ENCODE measurements at regions not wholly inside any gene's neighbourhood (a gene's known extent, or its start where the extent isn't known, plus 50 kb on each side); places are given as distances from the start of the nearest gene placed in this dataset.

DNA sequence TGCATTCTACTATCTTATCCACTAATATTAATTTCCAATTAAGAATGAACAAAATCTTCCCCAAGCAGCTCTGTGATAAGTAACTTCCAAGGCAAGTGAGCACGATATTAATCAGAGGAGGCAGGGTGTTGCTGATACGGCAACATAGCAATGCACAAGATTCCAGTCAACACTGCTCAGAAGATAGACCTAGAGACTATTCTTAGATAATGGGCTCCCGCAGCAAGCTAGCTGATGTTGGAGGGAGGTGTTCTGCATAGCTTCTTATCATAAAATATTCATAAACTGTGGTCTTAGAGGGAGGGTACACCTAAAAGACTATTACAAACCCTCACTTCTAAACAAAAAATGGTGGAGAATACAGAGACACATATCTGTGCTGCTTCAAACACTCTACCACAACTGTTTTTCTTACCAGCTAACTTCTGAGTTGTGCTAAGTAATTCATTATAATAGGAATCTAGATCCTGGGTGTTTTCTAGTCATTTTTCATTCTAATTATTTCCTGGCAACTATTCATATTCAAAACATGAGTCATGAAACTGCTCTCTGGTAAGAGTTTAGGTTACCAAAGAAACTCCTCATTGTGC is 382.0 kb upstream of the SOX14 start:
- no CpG with 5 or more reads among the region's 3 CpGs for WGBS (ENCODE audit: insufficient coverage, insufficient read length)
- no peak for DNase-seq (ENCODE audit: low read depth, low spot score)
- Histone ChIP-seq H3K9me3 (ENCODE audit: control insufficient read depth, insufficient read depth, low read length) (no peaks in the 10 kb centered on the region), H3K4me3 (ENCODE audit: low read length) (no peak overlapping the region), H3K27me3 (ENCODE audit: control insufficient read depth, insufficient read depth, low read length) (no peaks in the 10 kb centered on the region), H3K36me3 (ENCODE audit: control insufficient read depth, insufficient read depth, low read length) (no peaks in the 10 kb centered on the region), H3K27ac (ENCODE audit: low read length) (no peak overlapping the region), H3K4me1 (ENCODE audit: control insufficient read depth, insufficient read depth, low read length) (no peaks in the 10 kb centered on the region)

DNA sequence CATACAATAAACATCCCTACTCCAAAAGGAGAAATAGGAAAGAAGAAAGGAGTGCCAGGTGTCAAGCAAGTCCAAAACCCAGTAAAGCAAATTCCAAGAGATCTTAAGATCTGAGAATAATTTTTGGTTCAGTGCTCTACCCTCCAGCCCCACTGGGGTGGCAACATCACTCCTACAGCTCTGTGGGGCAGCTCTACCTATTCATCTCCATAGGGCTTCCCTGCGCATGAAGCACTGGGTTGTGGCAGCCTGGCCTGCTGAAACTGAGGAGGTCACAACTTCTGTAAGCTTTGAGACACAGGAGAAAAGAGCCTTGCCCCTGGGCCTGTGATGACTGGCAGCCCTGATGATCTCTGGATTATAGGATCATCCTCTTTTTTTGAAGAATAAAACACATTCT is 378.2 kb upstream of the SOX14 start:
- no CpG with 5 or more reads among the region's 1 CpG for WGBS (ENCODE audit: insufficient coverage, insufficient read length)
- Histone ChIP-seq H3K9me3 (ENCODE audit: control insufficient read depth, insufficient read depth, low read length) (no peaks in the 10 kb centered on the region), H3K4me1 (ENCODE audit: control insufficient read depth, insufficient read depth, low read length) (no peaks in the 10 kb centered on the region), H3K27ac (ENCODE audit: low read length) (no peak overlapping the region), H3K27me3 (ENCODE audit: control insufficient read depth, insufficient read depth, low read length) (no peaks in the 10 kb centered on the region), H3K4me3 (ENCODE audit: low read length) (no peak overlapping the region), H3K36me3 (ENCODE audit: control insufficient read depth, insufficient read depth, low read length) (no peaks in the 10 kb centered on the region)
- no peak for DNase-seq (ENCODE audit: low read depth, low spot score)

DNA sequence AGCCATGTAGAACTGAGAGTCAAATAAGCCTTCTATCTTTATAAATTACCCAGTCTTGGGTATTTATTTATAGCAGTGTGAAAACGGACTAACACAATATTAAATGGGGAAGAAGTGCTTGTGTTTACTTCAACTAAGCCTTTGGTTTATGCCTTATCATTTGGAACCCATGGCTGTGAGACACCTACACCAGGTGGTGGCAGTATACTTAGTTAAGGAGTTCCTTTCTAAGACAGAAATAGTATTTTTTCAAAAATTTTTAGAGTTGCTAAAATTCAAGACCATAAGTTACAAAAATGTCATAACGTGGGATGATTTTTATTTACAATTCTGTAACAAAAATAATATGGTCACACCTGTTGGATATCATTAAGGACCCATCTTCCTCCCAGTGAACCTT is 354.5 kb upstream of the SOX14 start:
- no peak for DNase-seq (ENCODE audit: low read depth, low spot score)
- no peaks in the 10 kb centered on the region for H3K36me3 ChIP-seq (ENCODE audit: control insufficient read depth, insufficient read depth, low read length)
- no peak overlapping the region for H3K4me3 ChIP-seq (ENCODE audit: low read length)
- H3K27me3 ChIP-seq (ENCODE audit: control insufficient read depth, insufficient read depth, low read length) = no peaks in the 10 kb centered on the region
- H3K9me3 ChIP-seq (ENCODE audit: control insufficient read depth, insufficient read depth, low read length) = no peaks in the 10 kb centered on the region
- H3K27ac ChIP-seq (ENCODE audit: low read length) = no peak overlapping the region
- no peaks in the 10 kb centered on the region for H3K4me1 ChIP-seq (ENCODE audit: control insufficient read depth, insufficient read depth, low read length)
- WGBS (ENCODE audit: insufficient coverage, insufficient read length) = no CpG with 5 or more reads among the region's 2 CpGs

DNA sequence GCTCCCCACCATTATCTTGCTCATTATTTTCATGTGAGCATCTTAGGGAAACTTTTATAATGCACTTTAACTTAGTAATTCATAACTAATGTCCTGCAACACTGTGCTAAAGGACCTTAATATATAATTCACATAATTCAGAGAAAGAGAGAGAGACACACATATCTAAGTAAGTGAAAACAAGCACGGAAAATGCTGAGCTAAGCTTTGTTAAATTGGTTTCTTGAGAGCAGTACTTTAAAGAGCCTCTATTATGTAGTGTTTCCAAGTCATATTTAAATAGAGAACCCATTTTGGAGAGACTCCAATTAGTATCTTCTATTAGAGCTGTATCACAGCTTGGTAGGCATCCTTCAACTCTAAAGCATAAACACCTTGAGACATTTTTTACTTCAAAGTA is 354.1 kb upstream of the SOX14 start:
- WGBS (ENCODE audit: insufficient coverage, insufficient read length) = no CpG with 5 or more reads among the region's 1 CpG
- Histone ChIP-seq H3K4me1 (ENCODE audit: control insufficient read depth, insufficient read depth, low read length) (no peaks in the 10 kb centered on the region), H3K4me3 (ENCODE audit: low read length) (no peak overlapping the region), H3K27me3 (ENCODE audit: control insufficient read depth, insufficient read depth, low read length) (no peaks in the 10 kb centered on the region), H3K9me3 (ENCODE audit: control insufficient read depth, insufficient read depth, low read length) (no peaks in the 10 kb centered on the region), H3K36me3 (ENCODE audit: control insufficient read depth, insufficient read depth, low read length) (no peaks in the 10 kb centered on the region), H3K27ac (ENCODE audit: low read length) (no peak overlapping the region)
- no peak for DNase-seq (ENCODE audit: low read depth, low spot score)

DNA sequence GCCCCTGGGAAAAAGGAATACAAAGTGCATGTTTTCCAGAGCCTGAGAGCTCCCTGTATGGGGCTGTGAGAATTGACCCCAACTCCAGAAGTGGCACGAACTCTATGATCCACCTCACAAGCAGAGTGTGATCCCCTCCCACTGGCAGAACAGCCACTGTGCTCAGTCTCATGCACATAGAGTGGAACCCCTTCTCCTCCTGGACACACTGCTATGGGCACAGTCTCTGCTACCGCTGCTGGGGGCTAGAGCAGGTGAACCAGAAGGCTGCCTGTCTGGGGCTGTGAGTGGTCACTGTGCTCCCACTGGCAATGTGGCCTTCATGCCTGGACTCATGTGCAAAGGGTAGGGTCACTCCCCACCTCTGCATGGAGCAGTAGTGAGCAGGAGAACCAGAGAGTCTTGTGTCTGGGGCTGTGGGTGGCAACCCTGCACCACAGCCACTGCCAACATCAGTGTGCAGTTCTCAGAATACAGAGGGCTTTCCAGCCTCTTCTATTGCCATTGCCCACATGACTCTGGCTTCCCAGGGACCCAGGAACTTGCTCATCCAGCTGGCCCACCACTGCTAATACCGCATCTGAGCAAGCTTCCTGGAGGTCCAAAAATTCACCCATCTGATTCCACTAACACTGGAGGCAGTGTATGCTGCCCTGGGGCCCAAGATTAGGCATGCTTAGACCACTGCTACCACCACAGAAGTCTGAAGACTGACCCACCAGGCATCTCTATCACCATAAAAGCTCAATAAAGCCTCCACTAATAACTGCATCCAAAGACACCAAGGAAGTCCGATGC is 343.7 kb upstream of the SOX14 start:
- Histone ChIP-seq H3K27me3 (ENCODE audit: control insufficient read depth, insufficient read depth, low read length) (no peaks in the 10 kb centered on the region), H3K9me3 (ENCODE audit: control insufficient read depth, insufficient read depth, low read length) (no peaks in the 10 kb centered on the region), H3K36me3 (ENCODE audit: control insufficient read depth, insufficient read depth, low read length) (no peaks in the 10 kb centered on the region), H3K4me3 (ENCODE audit: low read length) (no peak overlapping the region), H3K27ac (ENCODE audit: low read length) (no peak overlapping the region), H3K4me1 (ENCODE audit: control insufficient read depth, insufficient read depth, low read length) (no peaks in the 10 kb centered on the region)
- DNase-seq (ENCODE audit: low read depth, low spot score) = no peak
- WGBS (ENCODE audit: insufficient coverage, insufficient read length) = no CpG with 5 or more reads among the region's 4 CpGs

DNA sequence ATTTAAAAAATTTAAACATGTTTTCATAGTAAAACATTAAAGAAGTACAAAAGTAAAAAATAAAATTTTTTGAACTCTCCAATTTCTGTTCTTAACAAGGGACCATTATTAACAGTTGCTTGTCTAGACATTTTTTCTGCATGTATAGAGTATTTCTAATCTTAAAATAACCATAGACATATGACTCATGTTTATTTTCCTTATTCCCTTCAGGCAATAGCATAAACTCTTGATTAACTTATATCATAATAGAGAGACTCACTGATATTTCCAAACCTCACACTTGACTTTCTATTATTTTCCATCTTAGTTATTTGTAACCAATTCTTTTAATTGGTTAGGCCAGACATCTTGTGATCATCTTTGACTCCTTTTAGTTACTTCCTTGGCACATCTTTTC is 325.6 kb upstream of the SOX14 start:
- Histone ChIP-seq H3K27me3 (ENCODE audit: control insufficient read depth, insufficient read depth, low read length) (no peaks in the 10 kb centered on the region), H3K36me3 (ENCODE audit: control insufficient read depth, insufficient read depth, low read length) (no peaks in the 10 kb centered on the region), H3K27ac (ENCODE audit: low read length) (no peak overlapping the region), H3K4me1 (ENCODE audit: control insufficient read depth, insufficient read depth, low read length) (no peaks in the 10 kb centered on the region), H3K9me3 (ENCODE audit: control insufficient read depth, insufficient read depth, low read length) (no peaks in the 10 kb centered on the region), H3K4me3 (ENCODE audit: low read length) (no peak overlapping the region)
- no peak for DNase-seq (ENCODE audit: low read depth, low spot score)

DNA sequence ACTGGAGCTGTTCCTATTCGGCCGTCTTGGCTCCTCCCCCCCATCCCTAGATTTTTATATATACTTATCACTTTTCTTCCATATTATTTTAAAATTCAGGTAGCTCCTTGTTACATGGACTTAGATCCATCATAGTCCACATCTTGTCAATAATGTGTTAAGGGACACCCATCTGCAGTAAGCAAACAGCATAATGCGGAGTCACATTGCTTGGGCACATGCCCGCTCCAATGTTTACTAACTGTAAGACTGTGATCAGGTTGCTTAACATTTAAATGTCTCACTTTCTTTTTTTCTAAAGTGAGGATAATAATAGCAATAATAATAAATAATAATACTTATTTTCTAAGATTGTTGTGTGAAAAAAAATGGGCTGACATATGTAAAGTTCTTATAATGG is 303.2 kb upstream of the SOX14 start:
- Histone ChIP-seq H3K4me1 (ENCODE audit: control insufficient read depth, insufficient read depth, low read length) (peaks cover 1% of the 10 kb centered on the region; the same call in 1 of the 2 replicates), H3K4me3 (ENCODE audit: low read length) (no peak overlapping the region), H3K9me3 (ENCODE audit: control insufficient read depth, insufficient read depth, low read length) (no peaks in the 10 kb centered on the region), H3K27me3 (ENCODE audit: control insufficient read depth, insufficient read depth, low read length) (no peaks in the 10 kb centered on the region), H3K36me3 (ENCODE audit: control insufficient read depth, insufficient read depth, low read length) (no peaks in the 10 kb centered on the region), H3K27ac (ENCODE audit: low read length) (no peak overlapping the region)
- no peak for DNase-seq (ENCODE audit: low read depth, low spot score)
- WGBS (ENCODE audit: insufficient coverage, insufficient read length) = no CpG with 5 or more reads among the region's 4 CpGs

DNA sequence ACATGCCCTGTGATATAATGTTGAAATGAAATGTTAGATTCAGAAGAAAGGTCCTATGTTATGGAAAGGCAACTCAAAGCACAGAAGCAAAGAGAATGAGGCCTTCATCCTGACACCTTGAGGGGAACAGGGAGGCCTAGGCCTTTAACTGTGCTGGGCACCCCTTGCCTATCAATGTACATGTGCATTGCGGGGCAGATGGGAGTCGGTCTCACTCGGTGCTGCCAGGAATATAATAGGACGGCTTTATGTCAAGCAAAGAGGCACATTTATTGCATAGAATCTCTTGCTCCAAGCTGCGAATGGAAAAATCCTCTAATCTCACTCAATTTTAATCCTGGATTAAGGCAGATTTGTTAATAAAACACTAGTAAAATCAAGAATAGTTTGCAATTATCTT is 301.0 kb upstream of the SOX14 start:
- peaks cover 1% of the 10 kb centered on the region; the same call in 1 of the 2 replicates for H3K4me1 ChIP-seq (ENCODE audit: control insufficient read depth, insufficient read depth, low read length)
- H3K27me3 ChIP-seq (ENCODE audit: control insufficient read depth, insufficient read depth, low read length) = no peaks in the 10 kb centered on the region
- H3K27ac ChIP-seq (ENCODE audit: low read length) = no peak overlapping the region
- no peaks in the 10 kb centered on the region for H3K9me3 ChIP-seq (ENCODE audit: control insufficient read depth, insufficient read depth, low read length)
- DNase-seq (ENCODE audit: low read depth, low spot score) = no peak
- no CpG with 5 or more reads among the region's 5 CpGs for WGBS (ENCODE audit: insufficient coverage, insufficient read length)
- H3K4me3 ChIP-seq (ENCODE audit: low read length) = no peak overlapping the region
- H3K36me3 ChIP-seq (ENCODE audit: control insufficient read depth, insufficient read depth, low read length) = no peaks in the 10 kb centered on the region

DNA sequence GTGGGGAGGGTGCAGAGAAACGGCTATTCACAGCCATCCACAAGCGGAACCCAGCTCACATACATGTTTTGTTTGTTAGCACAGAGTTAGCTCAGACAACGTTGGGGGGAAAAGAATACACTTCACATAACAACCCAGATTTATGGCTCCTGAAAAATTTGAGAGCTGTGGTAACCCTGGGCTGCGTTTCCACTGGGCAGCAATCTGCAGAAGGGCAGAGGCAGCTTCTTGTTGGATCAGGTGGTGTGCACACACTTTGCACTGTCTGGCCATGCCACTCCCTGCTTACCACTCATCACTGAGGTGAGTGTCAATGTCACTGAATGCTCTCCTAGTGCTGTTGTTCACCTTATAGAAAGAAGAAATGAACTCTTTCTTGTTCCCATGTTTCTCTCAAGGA is 299.8 kb upstream of the SOX14 start:
- no peak for DNase-seq (ENCODE audit: low read depth, low spot score)
- Histone ChIP-seq H3K4me1 (ENCODE audit: control insufficient read depth, insufficient read depth, low read length) (peaks cover 1% of the 10 kb centered on the region; the same call in 1 of the 2 replicates), H3K9me3 (ENCODE audit: control insufficient read depth, insufficient read depth, low read length) (no peaks in the 10 kb centered on the region), H3K27ac (ENCODE audit: low read length) (no peak overlapping the region), H3K27me3 (ENCODE audit: control insufficient read depth, insufficient read depth, low read length) (no peaks in the 10 kb centered on the region), H3K36me3 (ENCODE audit: control insufficient read depth, insufficient read depth, low read length) (no peaks in the 10 kb centered on the region), H3K4me3 (ENCODE audit: low read length) (no peak overlapping the region)
- no CpG with 5 or more reads among the region's 4 CpGs for WGBS (ENCODE audit: insufficient coverage, insufficient read length)

DNA sequence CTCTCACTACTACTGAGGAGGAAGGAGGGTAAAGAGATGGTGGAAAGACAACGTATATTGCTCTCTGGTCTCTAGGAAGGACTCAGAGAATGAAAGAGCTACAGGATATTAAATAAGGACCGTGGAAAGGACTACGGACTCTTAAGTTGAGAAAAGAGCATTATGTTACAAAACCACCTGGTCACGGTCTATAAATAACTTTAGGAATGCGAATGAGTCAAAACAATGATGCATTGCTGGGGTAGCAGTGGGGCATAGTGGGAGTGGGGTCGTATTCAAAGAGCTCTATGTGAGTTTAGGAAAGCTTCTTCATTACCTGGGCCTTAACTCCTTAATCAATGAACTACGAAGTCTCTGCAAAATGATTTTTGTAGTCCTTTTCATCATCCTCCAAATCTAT is 295.7 kb upstream of the SOX14 start:
- no peaks in the 10 kb centered on the region for H3K27me3 ChIP-seq (ENCODE audit: control insufficient read depth, insufficient read depth, low read length)
- no peak overlapping the region for H3K27ac ChIP-seq (ENCODE audit: low read length)
- no peaks in the 10 kb centered on the region for H3K36me3 ChIP-seq (ENCODE audit: control insufficient read depth, insufficient read depth, low read length)
- no peaks in the 10 kb centered on the region; the same call in 1 of the 2 replicates for H3K4me1 ChIP-seq (ENCODE audit: control insufficient read depth, insufficient read depth, low read length)
- WGBS (ENCODE audit: insufficient coverage, insufficient read length) = no CpG with 5 or more reads among the region's 7 CpGs
- no peaks in the 10 kb centered on the region for H3K9me3 ChIP-seq (ENCODE audit: control insufficient read depth, insufficient read depth, low read length)
- no peak overlapping the region for H3K4me3 ChIP-seq (ENCODE audit: low read length)
- DNase-seq (ENCODE audit: low read depth, low spot score) = no peak

DNA sequence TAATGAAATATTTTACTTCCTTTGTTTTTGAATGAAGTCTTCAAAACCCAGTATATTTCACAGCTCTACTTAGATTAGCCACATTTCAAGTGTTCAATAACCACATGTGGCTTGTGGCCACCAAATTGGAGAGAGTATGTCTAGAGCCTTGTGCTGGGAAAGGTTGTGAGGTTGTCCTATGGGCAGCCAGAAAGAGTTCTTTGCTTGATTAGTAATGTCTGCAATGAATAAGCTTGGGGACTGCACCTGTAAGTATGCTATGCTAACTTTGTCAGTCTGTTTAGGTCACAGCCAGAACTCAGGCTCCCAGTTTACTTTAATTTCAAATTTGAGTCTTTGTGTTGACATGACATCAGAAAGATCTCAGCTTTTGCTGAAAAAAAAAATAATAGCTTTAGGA is 294.9 kb upstream of the SOX14 start:
- no peak for DNase-seq (ENCODE audit: low read depth, low spot score)
- no peak overlapping the region for H3K27ac ChIP-seq (ENCODE audit: low read length)
- no peak overlapping the region for H3K4me3 ChIP-seq (ENCODE audit: low read length)
- H3K9me3 ChIP-seq (ENCODE audit: control insufficient read depth, insufficient read depth, low read length) = no peaks in the 10 kb centered on the region
- no peaks in the 10 kb centered on the region for H3K27me3 ChIP-seq (ENCODE audit: control insufficient read depth, insufficient read depth, low read length)
- H3K4me1 ChIP-seq (ENCODE audit: control insufficient read depth, insufficient read depth, low read length) = no peaks in the 10 kb centered on the region; the same call in 1 of the 2 replicates
- no peaks in the 10 kb centered on the region for H3K36me3 ChIP-seq (ENCODE audit: control insufficient read depth, insufficient read depth, low read length)

Measured in iPS DF 6.9 (cell line).